Activated T-cell treated with anti-CD3 and anti-CD28 coated beads for 24 hours (primary cell): ENCODE measurements at regions not wholly inside any gene's neighbourhood (a gene's known extent, or its start where the extent isn't known, plus 50 kb on each side); places are given as distances from the start of the nearest gene placed in this dataset.

ENCODE experiments used
- DNase-seq: peaks from one replicate; pipeline ENCODE4 v3.0.0-alpha.2; 2020; ENCODE audit warnings: low read depth

GRCh38 chr5:107293541-107294210 lies 377.1 kb downstream of the EFNA5 start:
- DNase-seq: no peak

- DNase-seq: no peak
Observed at GRCh38 chr5:107291866-107292265, 378.9 kb downstream of the EFNA5 start.

- no peak for DNase-seq
Observed at GRCh38 chr5:107290780-107291398, 379.8 kb downstream of the EFNA5 start.

GRCh38 chr5:107289030-107289714 lies 381.6 kb downstream of the EFNA5 start:
- no peak for DNase-seq

GRCh38 chr5:107286447-107287098 lies 384.2 kb downstream of the EFNA5 start:
- no peak for DNase-seq

- no peak for DNase-seq
Observed at GRCh38 chr5:107285772-107286171, 385.0 kb downstream of the EFNA5 start.

- DNase-seq: no peak
Observed at GRCh38 chr5:107284822-107285525, 385.8 kb downstream of the EFNA5 start.

GRCh38 chr5:107282061-107282460 lies 388.7 kb downstream of the EFNA5 start:
- DNase-seq: no peak

GRCh38 chr5:107278774-107279173 lies 392.0 kb downstream of the EFNA5 start:
- DNase-seq: no peak

GRCh38 chr5:107277485-107278125 lies 393.1 kb downstream of the EFNA5 start:
- DNase-seq: no peak

- no peak for DNase-seq
Observed at GRCh38 chr5:107275333-107275732, 395.4 kb downstream of the EFNA5 start.

GRCh38 chr5:107274571-107274970 lies 396.2 kb downstream of the EFNA5 start:
- no peak for DNase-seq

- no peak for DNase-seq
Observed at GRCh38 chr5:107272954-107273353, 397.8 kb downstream of the EFNA5 start.

- DNase-seq: no peak
Observed at GRCh38 chr5:107272509-107272908, 398.2 kb downstream of the EFNA5 start.

- DNase-seq: no peak
Observed at GRCh38 chr5:107271682-107272350, 398.9 kb downstream of the EFNA5 start.

GRCh38 chr5:107270561-107270960 lies 400.2 kb downstream of the EFNA5 start:
- no peak for DNase-seq

GRCh38 chr5:107269678-107270077 lies 401.1 kb downstream of the EFNA5 start:
- no peak for DNase-seq

GRCh38 chr5:107269256-107269655 lies 401.5 kb downstream of the EFNA5 start:
- no peak for DNase-seq

GRCh38 chr5:107268241-107268640 lies 402.5 kb downstream of the EFNA5 start:
- DNase-seq: no peak

- DNase-seq: no peak
Observed at GRCh38 chr5:107266100-107266499, 404.6 kb downstream of the EFNA5 start.

- DNase-seq: no peak
Observed at GRCh38 chr5:107265193-107265592, 405.5 kb downstream of the EFNA5 start.
